Osteocyte (in vitro differentiated cells): ENCODE measurements at regions not wholly inside any gene's neighbourhood (a gene's known extent, or its start where the extent isn't known, plus 50 kb on each side); places are given as distances from the start of the nearest gene placed in this dataset.

ENCODE experiments used
- DNase-seq: peaks from one replicate; pipeline ENCODE4 v3.0.0; 2021; ENCODE audit warnings: mixed read lengths; ENCODE audit not compliant: unreplicated experiment; ENCODE audit errors: extremely low spot score
- H3K27ac Mint-ChIP-seq: one replicate; pipeline ENCODE4 v1.8.0; 2021; ENCODE audit warnings: mild to moderate bottlenecking, mixed read lengths; ENCODE audit not compliant: unreplicated experiment
- H3K27me3 Mint-ChIP-seq: one replicate; pipeline ENCODE4 v1.8.0; 2021; ENCODE audit warnings: mixed read lengths; ENCODE audit not compliant: unreplicated experiment
- H3K36me3 Mint-ChIP-seq: one replicate; pipeline ENCODE4 v1.8.0; 2021; ENCODE audit warnings: mixed read lengths; ENCODE audit not compliant: unreplicated experiment
- H3K4me1 Mint-ChIP-seq: one replicate; pipeline ENCODE4 v1.8.0; 2021; ENCODE audit warnings: mixed read lengths; ENCODE audit not compliant: unreplicated experiment
- H3K4me3 Mint-ChIP-seq: one replicate; pipeline ENCODE4 v1.8.0; 2021; ENCODE audit warnings: mild to moderate bottlenecking, moderate library complexity, mixed read lengths; ENCODE audit not compliant: unreplicated experiment
- H3K9me3 Mint-ChIP-seq: one replicate; pipeline ENCODE4 v1.8.0; 2021; ENCODE audit warnings: mixed read lengths; ENCODE audit not compliant: unreplicated experiment
- CTCF ChIP-seq: fragments of 200-600 bp; sonication (generic); IDR thresholded peaks from 2 replicates; pipeline ENCODE4 v1.5.0; 2021; ENCODE audit warnings: antibody characterized with exemption, mild to moderate bottlenecking, moderate library complexity

DNA sequence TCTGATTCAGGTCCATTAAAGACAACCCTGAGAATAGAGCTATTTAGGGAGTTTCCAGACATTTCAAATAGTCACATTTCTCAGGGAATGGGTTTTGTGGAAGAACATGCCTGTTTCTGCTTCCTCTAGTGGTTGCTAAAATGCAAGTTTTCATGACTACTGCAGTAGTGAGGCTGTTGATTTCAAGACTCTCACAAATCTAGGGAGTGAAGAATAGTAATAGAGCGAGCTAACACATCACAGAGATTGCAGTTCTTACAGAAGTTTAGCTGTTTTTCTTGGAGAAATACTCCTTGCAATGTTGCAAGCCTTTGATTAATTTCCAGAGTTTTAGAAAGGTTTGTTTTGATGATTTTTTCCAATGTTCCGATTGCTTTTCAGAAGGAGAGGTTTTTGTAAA is 610.2 kb upstream of the HTR2C start:
- H3K36me3 Mint-ChIP-seq: no peaks in the 10 kb centered on the region
- no peak overlapping the region for H3K4me3 Mint-ChIP-seq
- H3K27ac Mint-ChIP-seq: no peak overlapping the region
- no peak for DNase-seq
- H3K4me1 Mint-ChIP-seq: no peaks in the 10 kb centered on the region
- H3K9me3 Mint-ChIP-seq: peaks cover 5% of the 10 kb centered on the region
- H3K27me3 Mint-ChIP-seq: no peaks in the 10 kb centered on the region
- no peak for TF ChIP-seq CTCF

DNA sequence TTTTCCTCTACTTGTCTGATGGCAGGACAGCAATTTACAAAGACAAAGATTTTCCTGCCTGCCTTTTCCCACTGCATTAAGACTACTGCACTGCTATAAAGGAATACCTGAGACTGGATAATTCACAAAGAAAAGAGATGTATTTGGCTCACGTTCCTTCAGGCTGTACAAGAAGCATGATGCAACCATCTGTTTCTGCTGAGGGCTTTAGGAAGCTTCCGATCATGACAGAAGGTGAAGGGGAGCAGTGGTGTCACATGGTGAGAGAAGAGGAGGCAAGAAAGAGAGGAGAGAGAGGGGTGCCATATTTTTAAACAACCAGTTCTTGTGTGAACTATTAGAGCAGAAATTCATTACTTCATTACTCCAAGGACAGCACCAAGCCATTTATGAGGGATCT is 617.1 kb upstream of the HTR2C start:
- H3K36me3 Mint-ChIP-seq: no peaks in the 10 kb centered on the region
- H3K9me3 Mint-ChIP-seq: no peaks in the 10 kb centered on the region
- no peak for DNase-seq
- H3K4me1 Mint-ChIP-seq: no peaks in the 10 kb centered on the region
- TF ChIP-seq CTCF: no peak
- H3K27ac Mint-ChIP-seq: no peak overlapping the region
- H3K4me3 Mint-ChIP-seq: no peak overlapping the region
- no peaks in the 10 kb centered on the region for H3K27me3 Mint-ChIP-seq

DNA sequence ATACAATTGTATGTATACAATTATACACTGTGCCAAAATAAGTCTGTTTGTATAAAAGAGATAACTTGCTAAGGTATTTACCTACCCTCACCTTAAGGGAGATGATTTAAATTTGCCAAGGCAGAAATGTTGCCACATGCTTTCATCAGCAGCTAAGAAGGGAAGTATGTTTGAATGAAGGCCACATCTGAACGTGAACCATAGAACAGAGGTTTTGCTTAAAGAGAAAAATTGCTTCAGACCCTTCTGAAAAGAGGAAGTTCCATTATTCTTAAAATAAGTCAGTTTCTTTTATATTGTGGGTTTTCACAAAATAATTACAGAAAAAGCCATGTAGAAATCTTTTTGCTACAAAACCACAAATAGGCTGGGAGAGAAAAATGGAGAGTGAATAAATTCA is 621.5 kb upstream of the HTR2C start:
- no peak overlapping the region for H3K27ac Mint-ChIP-seq
- no peaks in the 10 kb centered on the region for H3K9me3 Mint-ChIP-seq
- no peaks in the 10 kb centered on the region for H3K4me1 Mint-ChIP-seq
- H3K4me3 Mint-ChIP-seq: no peak overlapping the region
- no peaks in the 10 kb centered on the region for H3K36me3 Mint-ChIP-seq
- no peak for TF ChIP-seq CTCF
- H3K27me3 Mint-ChIP-seq: no peaks in the 10 kb centered on the region
- DNase-seq: no peak

DNA sequence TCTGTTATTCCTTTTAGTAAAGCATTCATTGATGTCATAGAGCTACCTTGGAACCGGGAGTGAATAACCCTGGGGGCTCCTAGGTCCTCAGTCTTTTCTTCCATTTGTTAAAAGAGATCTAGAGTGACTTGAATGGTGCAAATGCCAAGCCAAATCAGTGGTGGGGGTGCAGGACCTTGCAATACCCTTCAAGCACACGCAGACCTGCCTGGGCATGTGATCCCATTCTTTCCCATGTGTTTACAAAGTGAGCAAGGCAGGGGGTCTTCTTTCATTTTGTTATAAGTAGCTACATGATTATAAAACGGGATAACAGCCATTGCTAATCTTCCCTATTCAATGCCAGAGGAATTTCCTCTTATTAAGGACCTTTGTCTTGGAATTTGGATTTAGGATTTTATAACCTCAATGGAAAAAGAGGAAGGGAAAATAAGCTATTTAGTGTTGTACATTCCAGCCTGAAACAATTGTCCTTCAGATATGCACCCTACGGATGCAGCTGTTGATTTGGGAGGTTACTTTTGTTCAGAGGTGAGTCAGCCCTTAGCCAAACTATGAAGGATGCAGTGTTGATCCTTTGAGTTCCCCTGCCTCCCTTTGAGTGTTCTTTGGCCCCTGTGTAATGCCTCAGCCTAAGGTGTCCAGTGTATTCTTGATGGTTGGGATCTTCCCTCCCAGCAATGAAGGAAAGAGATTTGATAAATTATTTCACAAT is 623.8 kb upstream of the HTR2C start:
- no peak for TF ChIP-seq CTCF
- peaks cover 4% of the 10 kb centered on the region for H3K9me3 Mint-ChIP-seq
- no peaks in the 10 kb centered on the region for H3K36me3 Mint-ChIP-seq
- no peak for DNase-seq
- no peaks in the 10 kb centered on the region for H3K4me1 Mint-ChIP-seq
- no peak overlapping the region for H3K4me3 Mint-ChIP-seq
- H3K27ac Mint-ChIP-seq: no peak overlapping the region
- H3K27me3 Mint-ChIP-seq: no peaks in the 10 kb centered on the region

DNA sequence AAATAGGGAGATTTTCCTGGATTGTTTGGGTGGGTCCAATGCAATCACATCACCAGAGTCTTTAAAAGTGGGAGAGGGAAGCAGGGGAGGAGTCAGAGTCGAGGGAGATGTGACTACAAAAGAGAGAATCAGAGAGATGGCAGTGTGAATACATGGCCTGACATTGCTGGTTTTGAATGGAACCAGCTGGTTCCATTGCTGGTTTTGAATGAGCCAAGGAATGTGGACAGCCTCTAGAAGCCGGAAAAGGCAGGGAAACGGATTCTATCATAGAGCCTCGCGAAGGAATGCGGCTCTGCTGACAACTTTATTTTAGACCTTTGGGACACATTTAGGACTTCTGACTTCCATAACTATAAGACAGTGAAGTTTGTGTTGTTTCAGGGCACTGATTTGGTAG is 627.0 kb upstream of the HTR2C start:
- no peak for DNase-seq
- no peaks in the 10 kb centered on the region for H3K27me3 Mint-ChIP-seq
- no peak for TF ChIP-seq CTCF
- H3K9me3 Mint-ChIP-seq: peaks cover 11% of the 10 kb centered on the region
- no peak overlapping the region for H3K4me3 Mint-ChIP-seq
- H3K36me3 Mint-ChIP-seq: no peaks in the 10 kb centered on the region
- no peak overlapping the region for H3K27ac Mint-ChIP-seq
- H3K4me1 Mint-ChIP-seq: no peaks in the 10 kb centered on the region
